ENCODE measurements at regions not wholly inside any gene's neighbourhood (a gene's known extent, or its start where the extent isn't known, plus 50 kb on each side); places are given as distances from the start of the nearest gene placed in this dataset.

DNA sequence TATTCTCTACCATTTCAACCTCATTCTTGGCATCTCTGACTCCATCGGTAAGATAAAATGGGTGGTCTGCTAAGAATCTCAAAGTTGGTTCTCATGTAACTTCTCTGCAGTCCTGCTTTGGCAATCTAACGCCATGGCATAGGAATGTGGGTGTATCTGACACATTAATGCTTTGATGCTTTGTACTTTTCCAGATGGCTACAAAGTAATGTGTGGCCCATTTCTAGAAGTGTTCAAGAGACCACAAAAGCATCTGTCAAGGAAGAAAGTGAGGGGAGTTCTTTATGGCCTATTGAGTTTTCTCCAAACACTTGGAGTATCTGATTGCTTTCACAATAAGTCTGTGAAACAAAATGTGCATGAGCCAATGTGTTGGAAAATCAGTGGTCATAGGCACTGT, 339.9 kb upstream of the TGFBR2 start:
- no peak for TF ChIP-seq SAP30 (IDR thresholded peaks at IDR 0.05; ENCODE audit: insufficient read depth, insufficient replicate concordance, low read length)
- TF ChIP-seq SIRT6 (IDR thresholded peaks at IDR 0.05; ENCODE audit: low read length), result no peak
- no peak for TF ChIP-seq EP300 (IDR thresholded peaks at IDR 0.05; ENCODE audit: borderline replicate concordance in 1 of 2, low read depth in 2 of 2, low read length in 2 of 2)
